Naive B cell (primary cell): ENCODE measurements at regions not wholly inside any gene's neighbourhood (a gene's known extent, or its start where the extent isn't known, plus 50 kb on each side); places are given as distances from the start of the nearest gene placed in this dataset.

Experiments used
- ATAC-seq, 2 donors: fragments of 150-1000 bp; cut with Tn5 transposase; 2 replicates each; pipeline ENCODE4 v1.10.0; 2021; ENCODE audit warnings: low read depth in 2 of 2, mild to moderate bottlenecking in 2 of 2, moderate library complexity in 2 of 2
- DNase-seq: peaks from one replicate; pipeline ENCODE4 v3.0.0; 2022
- H3K27ac Mint-ChIP-seq, 6 donors: one replicate each; pipeline ENCODE4 v1.8.0; 2020 to 2022; ENCODE audit warnings: mild to moderate bottlenecking in 6 of 6, mixed read lengths in 6 of 6, moderate library complexity in 5 of 6, inconsistent platforms in 2 of 6
- H3K27me3 Mint-ChIP-seq, 3 donors: one replicate each; pipeline ENCODE4 v1.8.0; 2021 to 2022; ENCODE audit warnings: mixed read lengths in 3 of 3, mild to moderate bottlenecking in 1 of 3
- H3K36me3 Mint-ChIP-seq, 2 donors: one replicate each; pipeline ENCODE4 v1.8.0; 2020 to 2022; ENCODE audit warnings: mixed read lengths in 2 of 2, inconsistent platforms in 1 of 2, mild to moderate bottlenecking in 1 of 2
- H3K4me1 Mint-ChIP-seq, 3 donors: one replicate each; pipeline ENCODE4 v1.8.0; 2020 to 2022; ENCODE audit warnings: mixed read lengths in 3 of 3, inconsistent platforms in 1 of 3, mild to moderate bottlenecking in 1 of 3, moderate library complexity in 1 of 3
- H3K4me3 Mint-ChIP-seq, 8 donors: one replicate each; pipeline ENCODE4 v1.8.0; 2020 to 2022; ENCODE audit warnings: mild to moderate bottlenecking in 8 of 8, mixed read lengths in 8 of 8, moderate library complexity in 8 of 8, inconsistent platforms in 2 of 8
- H3K9me3 Mint-ChIP-seq, 7 donors: one replicate each; pipeline ENCODE4 v1.8.0; 2020 to 2022; ENCODE audit warnings: mixed read lengths in 7 of 7, mild to moderate bottlenecking in 5 of 7, inconsistent platforms in 2 of 7, moderate library complexity in 1 of 7

DNA sequence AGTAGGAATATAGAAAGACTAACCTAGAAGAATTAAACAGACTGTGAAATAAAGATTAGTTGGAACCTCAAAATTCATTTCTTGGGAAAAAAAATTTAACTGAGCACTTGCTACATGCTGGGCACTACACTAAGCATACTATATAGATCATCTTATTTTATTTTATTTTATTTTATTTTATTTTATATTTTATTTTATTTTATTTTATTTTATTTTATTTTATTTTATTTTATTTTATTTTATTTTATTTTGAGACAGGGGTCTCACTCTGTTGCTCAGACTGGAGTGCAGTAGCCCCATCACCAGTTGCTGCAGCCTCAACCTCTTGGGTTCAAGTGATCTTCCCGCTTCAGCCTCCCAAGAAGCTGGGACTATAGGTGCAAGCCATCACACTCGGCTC is 74.5 kb upstream of the DSC1 start:
- no peak overlapping the region for H3K4me3 Mint-ChIP-seq
- DNase-seq: no peak
- no peak overlapping the region for H3K27ac Mint-ChIP-seq
- H3K27me3 Mint-ChIP-seq: no peaks in the 10 kb centered on the region
- H3K36me3 Mint-ChIP-seq: no peaks in the 10 kb centered on the region
- no peak for ATAC-seq
- no peaks in the 10 kb centered on the region for H3K4me1 Mint-ChIP-seq
- peaks cover 0 to 4% (median 0%) of the 10 kb centered on the region in 7 donors for H3K9me3 Mint-ChIP-seq

DNA sequence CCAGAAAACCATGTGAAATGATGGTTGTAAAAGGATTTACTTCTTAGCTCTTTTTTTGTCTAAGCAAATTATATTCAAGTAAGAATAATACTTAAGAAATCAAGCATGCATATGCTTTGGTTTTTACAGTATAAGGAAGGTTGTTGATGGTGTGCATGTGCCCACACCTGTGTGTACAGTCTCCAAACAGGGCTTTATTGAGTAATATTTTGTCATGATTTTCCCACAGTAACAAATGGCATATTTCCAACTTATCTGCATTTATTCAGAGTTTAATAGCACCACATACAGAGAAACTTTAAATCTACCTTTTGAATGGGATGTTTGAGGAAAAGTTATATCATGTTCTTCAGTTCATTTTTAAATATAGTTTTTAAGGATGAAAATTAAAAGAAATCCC is 76.5 kb upstream of the DSG1 start:
- peaks cover 0 to 2% (median 0%) of the 10 kb centered on the region in 7 donors for H3K9me3 Mint-ChIP-seq
- no peaks in the 10 kb centered on the region for H3K36me3 Mint-ChIP-seq
- ATAC-seq (no peak), DNase-seq (no peak)
- H3K4me1 Mint-ChIP-seq: no peaks in the 10 kb centered on the region
- no peaks in the 10 kb centered on the region for H3K27me3 Mint-ChIP-seq
- no peak overlapping the region for H3K4me3 Mint-ChIP-seq
- no peak overlapping the region for H3K27ac Mint-ChIP-seq

DNA sequence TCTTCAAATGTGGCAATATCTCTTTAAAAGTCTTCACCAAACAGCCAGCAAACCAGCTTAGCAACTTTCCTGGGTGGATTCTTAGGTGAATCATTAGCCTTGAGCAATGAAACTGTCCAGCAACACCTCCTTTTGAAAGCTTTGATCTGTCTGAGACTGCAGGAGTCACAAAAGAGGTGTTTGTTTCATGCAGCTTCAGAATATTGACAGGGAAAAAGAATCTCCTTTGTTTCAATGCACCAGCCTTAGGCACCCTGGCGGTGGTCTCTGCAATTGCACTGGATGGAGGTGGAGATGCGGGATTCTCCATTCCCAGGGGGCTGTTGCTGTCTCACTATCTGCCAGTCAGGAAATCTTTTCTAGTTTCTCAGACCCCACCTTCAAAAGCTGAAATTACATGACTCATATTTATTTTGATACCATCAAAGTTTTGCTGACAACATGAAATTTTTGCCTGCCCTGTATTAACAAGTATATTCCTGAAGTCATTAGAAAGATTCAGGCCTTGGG is 76.0 kb upstream of the DSG1 start:
- no peak for ATAC-seq

DNA sequence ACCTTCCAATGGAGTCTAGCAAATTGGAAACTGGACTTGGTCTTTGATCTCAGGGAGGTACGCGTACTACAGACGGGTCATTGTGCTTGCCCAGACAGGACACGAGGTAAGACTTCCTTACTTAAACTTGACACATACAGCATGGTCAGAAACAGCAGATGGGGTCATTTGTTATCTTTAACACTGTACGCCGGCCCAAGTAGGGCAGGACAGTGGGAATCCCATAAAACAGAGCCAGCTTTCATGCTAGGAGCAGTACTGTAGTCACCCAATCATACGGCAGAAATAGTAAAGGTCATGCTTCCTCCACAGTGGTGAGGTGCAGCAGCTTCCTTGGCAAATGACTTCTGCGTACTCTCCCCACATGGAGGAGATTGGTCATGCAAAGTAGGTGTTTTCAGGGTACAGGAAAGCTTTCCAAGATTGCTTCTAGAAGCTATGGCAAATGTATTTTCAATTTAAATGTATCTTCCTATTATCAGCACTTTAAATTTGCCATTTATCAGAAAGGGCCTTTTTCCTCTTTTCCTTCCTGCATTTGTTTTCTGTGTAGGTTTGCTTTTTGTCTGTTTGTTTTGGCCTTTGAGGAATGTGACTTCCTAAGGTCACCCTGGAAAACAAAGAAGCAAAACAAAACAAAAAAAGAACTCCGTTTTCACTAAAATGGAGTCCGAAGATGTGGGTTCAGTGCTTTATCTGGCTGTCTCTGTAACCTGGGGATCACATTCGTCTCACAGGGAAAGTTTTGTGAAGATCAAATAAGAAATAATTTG is 74.0 kb upstream of the DSG1 start:
- H3K4me1 Mint-ChIP-seq: no peaks in the 10 kb centered on the region
- DNase-seq (no peak), ATAC-seq (no peak)
- no peak overlapping the region for H3K4me3 Mint-ChIP-seq
- H3K27ac Mint-ChIP-seq: no peak overlapping the region
- no peaks in the 10 kb centered on the region for H3K36me3 Mint-ChIP-seq
- H3K9me3 Mint-ChIP-seq: peaks cover 0 to 2% (median 0%) of the 10 kb centered on the region in 7 donors
- H3K27me3 Mint-ChIP-seq: no peaks in the 10 kb centered on the region

More for the DNA sequence above, 76.0 kb upstream of the DSG1 start:
- Mint-ChIP-seq H3K4me1 (no peaks in the 10 kb centered on the region), H3K27ac (peak overlapping the region in 1 of 6 donors; percentile 52), H3K4me3 (no peak overlapping the region), H3K9me3 (peaks cover 0 to 2% (median 0%) of the 10 kb centered on the region in 7 donors), H3K36me3 (no peaks in the 10 kb centered on the region), H3K27me3 (no peaks in the 10 kb centered on the region)
- DNase-seq: no peak

DNA sequence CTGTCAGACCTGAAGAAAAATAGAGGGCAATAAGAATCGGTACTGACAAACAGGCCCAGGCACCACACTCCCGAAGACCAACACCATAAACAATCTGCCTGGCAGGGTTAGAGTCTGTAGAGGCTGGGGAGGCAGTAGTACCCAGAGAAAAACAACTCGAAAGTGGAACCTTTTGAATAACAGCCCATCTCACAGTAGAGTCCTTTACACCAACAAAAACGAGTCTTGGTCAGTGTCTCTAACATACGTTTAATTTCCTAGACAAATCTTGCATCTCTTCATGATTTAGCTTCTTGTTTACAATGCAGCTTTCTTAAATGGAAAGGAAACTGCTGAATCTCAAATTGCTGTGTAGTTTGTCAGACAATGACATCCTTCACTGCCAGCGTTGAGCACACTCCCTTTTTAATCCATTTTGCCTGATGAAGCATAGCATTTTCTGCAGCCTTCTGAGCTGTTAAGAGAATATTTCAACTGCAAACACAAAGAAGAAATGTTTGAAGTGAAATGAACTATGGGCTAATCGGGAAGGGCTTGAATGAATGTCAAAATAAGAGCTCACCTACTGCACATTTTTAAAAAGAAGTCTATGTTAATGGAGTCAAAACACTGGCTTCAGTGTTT is 73.1 kb upstream of the DSG1 start:
- Mint-ChIP-seq H3K9me3 (peaks cover 0 to 2% (median 0%) of the 10 kb centered on the region in 7 donors), H3K4me1 (no peaks in the 10 kb centered on the region), H3K27ac (peak overlapping the region in 1 of 6 donors; percentile 33), H3K27me3 (no peaks in the 10 kb centered on the region), H3K36me3 (no peaks in the 10 kb centered on the region), H3K4me3 (no peak overlapping the region)
- DNase-seq: no peak
- no peak for ATAC-seq

DNA sequence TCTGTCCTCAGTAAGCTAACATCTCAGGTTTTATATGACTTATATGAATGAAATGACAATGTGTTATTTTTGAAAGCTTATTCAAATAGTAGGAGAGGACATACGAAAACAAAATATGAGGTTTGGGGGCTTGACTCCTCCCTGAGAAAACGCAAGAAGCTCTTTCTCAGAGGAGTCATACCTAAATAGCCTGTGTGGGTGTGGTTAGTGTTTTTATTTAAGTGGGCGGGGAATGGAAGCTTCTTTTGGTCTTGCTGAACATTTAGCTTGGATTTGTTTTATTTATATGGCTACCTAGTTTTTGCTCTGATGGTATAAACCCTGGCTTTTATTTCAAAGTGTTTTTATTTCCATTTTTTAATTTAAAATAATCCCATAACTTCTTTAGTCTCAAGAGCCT is 72.1 kb upstream of the DSG1 start:
- no peak for DNase-seq
- H3K4me1 Mint-ChIP-seq: no peaks in the 10 kb centered on the region
- no peak overlapping the region for H3K4me3 Mint-ChIP-seq
- H3K27me3 Mint-ChIP-seq: no peaks in the 10 kb centered on the region
- H3K9me3 Mint-ChIP-seq: peaks cover 0 to 2% (median 0%) of the 10 kb centered on the region in 7 donors
- no peak overlapping the region for H3K27ac Mint-ChIP-seq
- no peaks in the 10 kb centered on the region for H3K36me3 Mint-ChIP-seq
- ATAC-seq: no peak

DNA sequence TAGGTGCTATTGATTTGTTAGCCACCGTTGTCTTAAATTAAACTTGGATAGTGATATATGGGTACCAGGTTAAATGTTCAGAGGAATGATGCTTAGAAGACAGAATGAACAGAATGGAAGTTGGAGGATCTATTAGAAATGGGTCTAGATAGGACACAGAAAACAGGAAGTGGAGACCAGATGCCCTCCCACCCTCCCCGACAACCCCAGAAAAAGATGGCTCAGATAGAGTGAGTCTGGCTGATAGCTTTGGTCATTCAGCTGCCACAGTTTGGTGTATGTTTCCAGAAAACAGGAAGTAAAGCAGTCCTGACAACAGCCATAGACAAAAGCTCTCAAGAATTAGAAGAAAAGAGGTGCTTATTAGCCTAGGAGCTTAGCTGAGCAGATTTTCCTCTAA is 71.5 kb upstream of the DSG1 start:
- H3K27me3 Mint-ChIP-seq: no peaks in the 10 kb centered on the region
- H3K27ac Mint-ChIP-seq: no peak overlapping the region
- no peaks in the 10 kb centered on the region for H3K4me1 Mint-ChIP-seq
- H3K36me3 Mint-ChIP-seq: no peaks in the 10 kb centered on the region
- H3K9me3 Mint-ChIP-seq: peaks cover 0 to 2% (median 0%) of the 10 kb centered on the region in 7 donors
- H3K4me3 Mint-ChIP-seq: no peak overlapping the region
- ATAC-seq: no peak
- no peak for DNase-seq

DNA sequence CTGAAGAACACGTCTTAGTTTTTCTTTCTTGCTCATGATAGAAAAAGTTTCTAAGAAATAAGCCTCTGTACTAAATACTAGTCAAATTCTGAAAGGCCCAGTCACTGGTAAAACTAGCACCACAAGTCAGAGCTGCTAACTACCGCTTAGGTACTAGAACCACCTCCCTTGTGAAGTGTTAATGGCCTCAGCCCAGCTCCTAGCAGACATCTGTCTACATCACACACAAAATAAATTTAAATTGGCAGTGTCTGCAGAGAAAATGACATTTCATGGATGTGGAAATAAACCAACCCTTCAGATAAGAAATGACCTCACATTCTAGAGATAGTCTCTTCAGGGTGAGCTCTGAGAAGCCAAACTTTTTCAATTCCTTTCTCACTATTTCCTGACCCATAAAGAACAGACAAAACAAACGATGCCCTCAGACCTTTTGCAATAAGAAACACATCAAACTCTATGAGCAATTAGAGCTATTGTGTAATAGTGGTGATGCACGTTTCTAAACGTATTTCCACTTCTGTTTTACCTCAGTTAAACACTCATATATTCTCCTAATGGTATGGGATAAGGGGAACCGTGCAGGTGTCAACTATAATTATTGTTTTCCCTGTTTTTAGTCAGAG is 70.3 kb upstream of the DSG1 start:
- DNase-seq (no peak), ATAC-seq (no peak)
- H3K4me3 Mint-ChIP-seq: no peak overlapping the region
- no peaks in the 10 kb centered on the region for H3K27me3 Mint-ChIP-seq
- no peaks in the 10 kb centered on the region for H3K4me1 Mint-ChIP-seq
- peaks cover 0 to 2% (median 0%) of the 10 kb centered on the region in 7 donors for H3K9me3 Mint-ChIP-seq
- no peaks in the 10 kb centered on the region for H3K36me3 Mint-ChIP-seq
- no peak overlapping the region for H3K27ac Mint-ChIP-seq

DNA sequence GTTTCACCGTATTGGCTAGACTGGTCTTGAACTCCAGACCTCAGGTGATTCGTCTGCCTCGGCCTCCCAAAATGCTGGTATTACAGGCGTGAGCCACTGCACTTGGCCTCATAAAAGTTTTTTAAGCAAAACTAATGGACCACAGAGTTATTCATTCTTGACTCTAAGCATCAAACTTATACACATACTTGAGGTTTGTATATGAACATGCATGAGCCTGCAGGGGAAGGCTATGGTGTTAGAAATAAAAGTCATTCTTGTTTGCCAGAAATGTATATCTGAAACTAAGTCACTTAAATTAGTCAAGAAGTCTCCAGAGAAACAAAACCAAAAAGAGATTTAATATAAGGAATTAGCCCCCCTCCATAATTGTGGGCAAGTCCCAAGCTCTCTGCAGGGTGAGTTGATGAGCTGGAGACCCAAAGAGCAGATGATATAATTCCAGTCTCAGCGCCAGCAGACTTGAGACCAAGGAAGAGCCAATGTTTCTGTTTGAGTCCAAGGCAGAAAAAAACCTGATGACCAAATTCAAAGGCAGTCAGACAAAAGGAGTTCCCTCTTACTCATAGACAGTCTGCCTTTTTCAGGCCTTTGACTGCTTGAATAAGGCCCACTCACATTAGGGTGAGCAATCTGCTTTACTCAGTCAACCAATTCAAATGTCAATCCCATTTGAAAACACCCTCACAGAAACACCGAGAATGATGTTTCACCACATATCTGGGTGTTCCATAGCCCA is 69.0 kb upstream of the DSG1 start:
- no peaks in the 10 kb centered on the region for H3K4me1 Mint-ChIP-seq
- no peaks in the 10 kb centered on the region for H3K36me3 Mint-ChIP-seq
- H3K4me3 Mint-ChIP-seq: peak overlapping the region in 1 of 8 donors; percentile 35
- H3K27ac Mint-ChIP-seq: no peak overlapping the region
- no peak for ATAC-seq
- DNase-seq: no peak
- no peaks in the 10 kb centered on the region for H3K27me3 Mint-ChIP-seq
- H3K9me3 Mint-ChIP-seq: peaks cover 0 to 2% (median 0%) of the 10 kb centered on the region in 7 donors

DNA sequence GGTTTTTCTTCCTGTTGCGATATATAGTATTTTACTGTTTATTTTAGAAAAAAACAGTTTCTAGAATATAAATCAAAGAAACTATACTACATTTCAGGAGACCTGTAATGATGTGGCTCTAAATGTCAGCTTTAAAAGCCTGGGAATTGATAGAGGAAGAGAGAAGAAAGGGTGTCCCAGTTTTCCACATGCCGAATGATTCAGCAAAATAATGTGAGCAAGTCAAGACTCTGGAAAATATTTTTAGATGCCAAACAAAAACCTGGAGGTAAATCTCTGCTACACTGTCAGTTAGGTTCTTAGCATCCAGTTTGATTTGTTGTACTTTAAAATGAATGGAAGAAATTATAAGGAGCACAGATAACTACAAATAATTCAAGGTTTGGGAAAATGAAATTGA is 67.1 kb upstream of the DSG1 start:
- no peak overlapping the region for H3K4me3 Mint-ChIP-seq
- H3K36me3 Mint-ChIP-seq: no peaks in the 10 kb centered on the region
- no peaks in the 10 kb centered on the region for H3K27me3 Mint-ChIP-seq
- H3K9me3 Mint-ChIP-seq: no peaks in the 10 kb centered on the region
- no peak for ATAC-seq
- no peaks in the 10 kb centered on the region for H3K4me1 Mint-ChIP-seq
- no peak for DNase-seq
- H3K27ac Mint-ChIP-seq: no peak overlapping the region

DNA sequence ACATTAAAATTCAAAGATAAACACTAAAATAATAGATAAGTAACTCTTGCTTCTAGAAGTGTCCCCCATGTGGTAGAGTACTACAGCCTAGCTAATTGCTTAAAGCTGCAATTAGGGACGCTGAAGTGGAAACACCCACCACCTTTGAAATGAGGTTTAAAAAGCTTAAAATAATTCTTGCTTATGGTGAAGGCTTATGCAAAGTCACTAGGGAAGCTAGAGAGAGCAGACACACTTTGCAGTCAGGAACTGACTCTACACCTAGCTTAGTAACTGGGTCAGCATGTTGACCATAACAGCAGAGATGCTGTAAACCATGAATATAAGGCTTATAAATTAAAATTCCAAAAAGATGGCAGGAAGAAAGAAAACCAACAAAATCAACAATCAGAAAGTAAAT is 65.4 kb upstream of the DSG1 start:
- H3K36me3 Mint-ChIP-seq: no peaks in the 10 kb centered on the region
- no peak for DNase-seq
- H3K4me3 Mint-ChIP-seq: no peak overlapping the region
- H3K9me3 Mint-ChIP-seq: no peaks in the 10 kb centered on the region
- ATAC-seq: no peak
- no peaks in the 10 kb centered on the region for H3K27me3 Mint-ChIP-seq
- no peak overlapping the region for H3K27ac Mint-ChIP-seq
- no peaks in the 10 kb centered on the region for H3K4me1 Mint-ChIP-seq

DNA sequence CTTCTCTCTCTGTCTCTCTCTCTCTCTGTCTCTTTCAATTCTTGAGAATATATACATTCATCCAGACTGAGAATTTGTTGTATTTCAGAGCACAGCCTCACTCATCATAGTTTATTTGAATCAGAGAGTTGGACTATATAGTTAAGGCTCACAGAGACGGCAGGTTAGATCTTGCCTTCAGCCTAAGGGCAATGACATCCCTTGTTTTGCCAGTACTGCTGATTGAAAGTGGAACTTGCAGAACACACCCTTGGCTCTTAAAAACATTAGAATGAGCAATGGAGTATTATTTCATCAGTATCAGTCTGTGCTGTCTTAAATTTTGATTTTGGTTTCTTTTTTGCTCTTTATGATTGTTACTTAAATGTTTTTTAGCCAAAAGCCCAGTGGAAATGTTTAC is 62.0 kb upstream of the DSG1 start:
- ATAC-seq (no peak), DNase-seq (no peak)
- Mint-ChIP-seq H3K4me3 (no peak overlapping the region), H3K27me3 (no peaks in the 10 kb centered on the region), H3K27ac (no peak overlapping the region), H3K9me3 (peaks cover 0 to 2% (median 0%) of the 10 kb centered on the region in 7 donors), H3K4me1 (no peaks in the 10 kb centered on the region), H3K36me3 (no peaks in the 10 kb centered on the region)

DNA sequence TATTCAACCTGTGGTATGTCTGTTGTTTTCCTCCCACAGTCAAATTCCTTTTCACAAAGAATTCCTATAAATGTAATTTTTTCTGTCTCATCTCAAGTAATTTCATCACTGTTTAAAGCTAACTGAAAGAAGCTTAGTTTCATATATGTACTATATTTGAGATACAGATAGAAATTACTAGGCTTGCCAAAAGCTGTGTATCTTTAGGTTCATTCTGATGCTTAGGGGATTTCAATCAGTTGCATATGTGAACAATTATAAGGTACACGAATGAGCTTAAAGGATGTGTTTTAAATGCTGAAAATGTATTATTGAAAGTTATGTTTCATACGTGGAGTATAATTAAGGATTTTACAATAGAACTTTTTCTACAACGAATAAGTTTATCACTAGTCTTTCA is 59.2 kb upstream of the DSG1 start:
- peaks cover 0 to 2% (median 0%) of the 10 kb centered on the region in 7 donors for H3K9me3 Mint-ChIP-seq
- no peak overlapping the region for H3K4me3 Mint-ChIP-seq
- DNase-seq: no peak
- no peaks in the 10 kb centered on the region for H3K27me3 Mint-ChIP-seq
- H3K36me3 Mint-ChIP-seq: no peaks in the 10 kb centered on the region
- no peak overlapping the region for H3K27ac Mint-ChIP-seq
- no peak for ATAC-seq
- H3K4me1 Mint-ChIP-seq: no peaks in the 10 kb centered on the region
